IPS-18a (cell line): ENCODE measurements at regions not wholly inside any gene's neighbourhood (a gene's known extent, or its start where the extent isn't known, plus 50 kb on each side); places are given as distances from the start of the nearest gene placed in this dataset.

Experiments used
- H3K27ac ChIP-seq: one replicate; pipeline ENCODE4 v1.5.1; 2013; ENCODE audit warnings: low read length
- H3K27me3 ChIP-seq: one replicate; pipeline ENCODE4 v1.6.1; 2013; ENCODE audit warnings: mild to moderate bottlenecking, low read length; ENCODE audit not compliant: control insufficient read depth, insufficient read depth
- H3K36me3 ChIP-seq: one replicate; pipeline ENCODE4 v1.6.1; 2013; ENCODE audit warnings: low read depth, low read length; ENCODE audit not compliant: control insufficient read depth
- H3K4me1 ChIP-seq: one replicate; pipeline ENCODE4 v1.6.1; 2013; ENCODE audit warnings: low read depth, low read length; ENCODE audit not compliant: control insufficient read depth
- H3K4me3 ChIP-seq: one replicate; pipeline ENCODE4 v1.5.1; 2013; ENCODE audit warnings: low read length
- H3K9ac ChIP-seq: one replicate; pipeline ENCODE4 v1.6.1; 2013; ENCODE audit warnings: mild to moderate bottlenecking, low read length, moderate library complexity
- H3K9me3 ChIP-seq: one replicate; pipeline ENCODE4 v1.6.1; 2013; ENCODE audit warnings: low read depth, low read length; ENCODE audit not compliant: control insufficient read depth

DNA sequence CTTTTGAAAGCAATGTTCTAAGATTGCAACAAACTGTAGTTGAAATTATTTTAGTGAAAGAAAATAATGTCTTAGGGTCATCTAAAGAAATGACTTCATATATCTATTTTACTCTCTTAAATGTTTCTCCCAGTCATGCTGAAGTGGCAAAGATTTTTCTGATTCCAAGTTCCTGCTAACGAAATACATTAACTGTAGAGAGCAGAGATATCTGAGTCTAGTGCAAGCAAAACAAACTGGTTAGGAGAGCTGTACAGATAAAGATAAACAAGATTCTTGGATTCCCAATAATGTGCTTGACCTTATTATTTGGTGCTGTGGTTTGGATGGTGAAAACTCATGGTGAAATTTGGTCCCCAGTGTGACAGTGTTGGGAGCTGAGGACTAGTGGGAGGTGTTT lies 199.9 kb upstream of the PWP1 start:
- H3K9ac ChIP-seq = no peak overlapping the region

DNA sequence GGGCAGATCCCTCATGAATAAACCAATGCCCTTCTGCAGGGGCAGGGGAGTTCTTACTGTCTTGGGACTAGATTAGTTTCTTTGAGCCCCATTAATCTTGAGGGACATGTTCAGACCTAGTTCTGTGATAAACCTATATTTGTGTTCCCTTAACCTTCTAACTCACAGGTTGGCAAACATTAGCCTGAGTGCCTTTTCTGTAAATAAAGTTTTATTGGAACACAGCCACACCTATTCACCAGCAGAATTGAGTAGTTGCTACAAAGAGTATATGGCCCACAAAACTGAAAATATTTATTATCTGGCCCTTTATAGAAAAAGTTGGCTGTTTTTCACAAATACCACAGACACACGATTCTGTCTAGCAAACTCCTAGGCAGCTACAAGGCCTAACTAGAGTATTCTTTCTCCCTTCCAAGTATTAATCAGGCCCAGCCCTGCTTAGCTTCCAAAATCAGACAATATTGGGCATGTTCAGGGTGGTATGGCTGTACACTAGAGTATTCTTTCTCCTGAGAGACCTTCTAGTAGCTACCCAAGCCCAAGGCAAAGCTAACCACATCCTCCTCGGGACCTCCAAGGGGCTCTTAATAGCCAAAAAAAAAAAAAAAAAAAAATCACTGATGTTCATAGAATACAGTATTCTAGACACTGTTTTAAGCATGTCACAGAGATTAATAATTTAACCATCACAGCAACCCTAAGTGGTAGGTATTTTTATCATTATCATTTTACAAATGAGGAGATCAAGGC lies 199.3 kb upstream of the PWP1 start:
- Histone ChIP-seq H3K9me3 (no peaks in the 10 kb centered on the region), H3K36me3 (no peaks in the 10 kb centered on the region), H3K27ac (no peak overlapping the region), H3K9ac (no peak overlapping the region), H3K4me3 (no peak overlapping the region), H3K4me1 (no peaks in the 10 kb centered on the region), H3K27me3 (no peaks in the 10 kb centered on the region)

More for the DNA sequence above, 199.9 kb upstream of the PWP1 start:
- Histone ChIP-seq H3K27ac (no peak overlapping the region), H3K4me3 (no peak overlapping the region), H3K27me3 (no peaks in the 10 kb centered on the region), H3K4me1 (no peaks in the 10 kb centered on the region), H3K9me3 (no peaks in the 10 kb centered on the region), H3K36me3 (no peaks in the 10 kb centered on the region)

DNA sequence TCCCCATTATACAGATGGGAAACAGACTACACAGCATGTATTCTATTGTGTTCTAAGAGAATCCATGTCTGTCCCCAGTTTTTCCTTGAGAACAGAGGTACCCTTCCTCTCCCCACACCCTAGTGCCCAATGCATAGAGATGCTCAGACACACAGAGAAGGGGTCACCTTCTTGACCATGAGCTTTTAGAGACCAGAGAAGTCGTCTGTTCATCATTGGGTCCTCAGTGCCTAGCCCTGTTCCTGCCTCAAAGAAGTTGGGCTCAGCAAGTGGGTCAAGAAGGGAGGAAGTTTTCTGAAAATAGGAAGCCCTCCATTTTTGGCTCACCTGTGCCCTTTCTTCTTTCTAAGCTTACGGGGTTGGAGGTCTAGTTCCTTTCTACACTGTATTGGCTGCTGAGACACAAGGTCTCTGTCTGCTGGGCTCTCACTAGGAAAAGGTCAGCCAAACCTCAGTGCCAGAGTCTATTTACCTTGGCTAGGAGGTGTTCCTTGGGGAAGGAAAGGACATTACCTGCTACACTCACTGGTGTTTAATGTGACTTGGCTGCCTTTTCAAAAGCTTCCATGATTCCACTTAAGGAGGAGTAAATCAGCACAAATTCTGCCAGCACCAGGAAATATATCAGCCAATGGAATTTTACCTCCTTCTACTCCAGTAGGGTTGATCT lies 198.5 kb upstream of the PWP1 start:
- H3K27ac ChIP-seq = no peak overlapping the region

DNA sequence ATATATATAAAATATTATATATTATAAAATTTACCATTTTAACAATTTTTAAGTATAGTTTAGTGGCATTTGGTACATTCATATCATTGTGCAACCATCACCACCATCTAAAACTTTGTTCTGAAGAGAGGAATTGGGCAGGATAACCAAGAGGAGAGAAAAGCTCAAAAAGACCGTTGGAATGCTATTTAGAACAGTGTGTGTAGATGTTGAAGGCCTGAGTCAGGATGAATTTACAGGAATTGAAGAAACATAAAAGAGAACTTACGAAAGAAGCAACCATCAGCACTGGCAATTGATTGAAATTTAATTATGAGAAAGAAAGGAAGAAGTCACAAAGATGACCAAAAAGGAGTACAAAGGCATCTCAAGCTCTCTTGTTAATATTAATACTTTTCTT lies 196.9 kb upstream of the PWP1 start:
- H3K4me1 ChIP-seq = no peaks in the 10 kb centered on the region
- H3K9ac ChIP-seq = no peak overlapping the region
- H3K9me3 ChIP-seq = no peaks in the 10 kb centered on the region
- H3K36me3 ChIP-seq = no peaks in the 10 kb centered on the region
- no peak overlapping the region for H3K4me3 ChIP-seq
- H3K27me3 ChIP-seq = no peaks in the 10 kb centered on the region
- H3K27ac ChIP-seq = no peak overlapping the region

More for the DNA sequence above, 198.5 kb upstream of the PWP1 start:
- Histone ChIP-seq H3K36me3 (no peaks in the 10 kb centered on the region), H3K27me3 (no peaks in the 10 kb centered on the region), H3K9me3 (no peaks in the 10 kb centered on the region), H3K4me1 (no peaks in the 10 kb centered on the region), H3K4me3 (no peak overlapping the region), H3K9ac (no peak overlapping the region)

DNA sequence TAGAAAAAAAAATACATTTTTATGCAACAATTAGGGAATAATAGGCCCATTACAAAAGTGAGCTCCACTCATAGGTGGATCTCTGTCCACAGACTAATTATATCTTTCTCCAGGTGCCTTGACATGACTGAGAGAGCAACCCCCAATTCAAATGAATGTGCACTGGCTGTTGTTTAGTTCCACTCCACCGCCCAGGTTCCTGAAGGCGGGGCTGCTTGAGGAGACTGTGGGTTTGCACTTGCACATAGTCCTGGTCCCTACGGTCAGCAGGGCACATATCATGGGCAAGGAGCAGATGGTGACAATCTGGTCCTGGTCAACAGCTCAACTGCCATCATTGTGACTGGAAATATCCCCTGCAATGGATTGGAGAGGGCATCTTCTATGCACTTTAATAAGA lies 195.6 kb upstream of the PWP1 start:
- Histone ChIP-seq H3K9me3 (no peaks in the 10 kb centered on the region), H3K9ac (no peak overlapping the region), H3K36me3 (no peaks in the 10 kb centered on the region), H3K4me1 (no peaks in the 10 kb centered on the region), H3K4me3 (no peak overlapping the region), H3K27me3 (no peaks in the 10 kb centered on the region), H3K27ac (no peak overlapping the region)

DNA sequence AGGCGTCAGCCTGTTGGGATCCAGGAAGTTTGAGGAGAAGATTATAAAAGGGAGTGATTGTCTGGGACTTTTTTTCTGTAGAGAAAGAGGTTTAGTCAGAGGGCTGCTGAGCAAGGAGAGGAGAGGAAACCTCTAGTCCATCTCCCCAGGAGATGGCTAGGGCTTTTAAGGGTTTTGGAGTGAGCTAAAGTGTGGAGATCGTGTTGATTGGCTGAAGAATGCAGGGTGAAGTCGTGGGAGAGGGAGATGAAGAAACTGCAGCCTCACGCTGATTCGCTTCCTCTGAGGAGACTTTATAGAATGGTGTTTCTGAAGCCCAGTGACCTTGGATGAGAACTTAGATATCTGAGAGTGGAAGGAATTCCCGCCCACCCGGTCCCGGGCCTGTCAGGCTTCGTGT lies 193.7 kb upstream of the PWP1 start:
- Histone ChIP-seq H3K36me3 (no peaks in the 10 kb centered on the region), H3K27ac (no peak overlapping the region), H3K4me1 (no peaks in the 10 kb centered on the region), H3K4me3 (no peak overlapping the region), H3K9me3 (no peaks in the 10 kb centered on the region), H3K27me3 (no peaks in the 10 kb centered on the region), H3K9ac (no peak overlapping the region)

DNA sequence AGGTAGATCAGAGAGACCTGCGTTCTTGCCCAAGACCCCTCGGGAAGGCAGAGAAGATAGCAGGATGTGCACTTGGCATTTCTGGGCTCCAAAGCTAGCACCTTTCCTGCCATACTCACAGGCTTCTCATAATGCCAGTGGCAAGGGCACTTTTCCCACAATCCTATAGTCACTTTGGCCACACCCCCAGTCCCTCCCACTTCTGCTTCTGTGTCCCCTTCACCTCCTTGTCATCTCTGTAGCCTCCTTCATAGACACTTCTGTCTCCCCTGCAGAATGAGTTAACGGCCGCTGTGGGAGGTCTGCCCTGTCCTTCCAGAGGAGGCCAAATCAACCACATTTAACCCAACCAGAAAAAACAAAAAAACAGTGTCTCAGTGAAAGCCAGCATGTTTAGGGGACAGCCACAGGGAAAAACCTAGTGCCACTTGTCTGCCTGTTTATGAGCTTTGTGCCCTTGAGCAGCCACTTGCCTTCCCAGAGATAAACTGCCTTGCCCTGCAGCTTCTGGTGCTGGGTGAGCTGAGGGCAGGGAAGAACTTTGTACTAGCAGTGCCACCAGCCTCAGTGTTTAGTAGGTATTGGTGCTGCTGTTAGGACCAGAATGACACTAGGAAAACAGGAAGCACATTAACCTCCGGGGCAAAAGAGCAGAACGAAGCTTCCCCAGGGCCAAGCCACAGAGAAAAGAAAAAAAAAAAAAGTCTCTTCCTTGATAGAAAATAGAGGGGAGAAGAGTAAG lies 193.0 kb upstream of the PWP1 start:
- no peak overlapping the region for H3K4me3 ChIP-seq
- H3K36me3 ChIP-seq = no peaks in the 10 kb centered on the region
- no peak overlapping the region for H3K9ac ChIP-seq
- H3K27ac ChIP-seq = no peak overlapping the region
- no peaks in the 10 kb centered on the region for H3K9me3 ChIP-seq
- no peaks in the 10 kb centered on the region for H3K4me1 ChIP-seq
- H3K27me3 ChIP-seq = no peaks in the 10 kb centered on the region

DNA sequence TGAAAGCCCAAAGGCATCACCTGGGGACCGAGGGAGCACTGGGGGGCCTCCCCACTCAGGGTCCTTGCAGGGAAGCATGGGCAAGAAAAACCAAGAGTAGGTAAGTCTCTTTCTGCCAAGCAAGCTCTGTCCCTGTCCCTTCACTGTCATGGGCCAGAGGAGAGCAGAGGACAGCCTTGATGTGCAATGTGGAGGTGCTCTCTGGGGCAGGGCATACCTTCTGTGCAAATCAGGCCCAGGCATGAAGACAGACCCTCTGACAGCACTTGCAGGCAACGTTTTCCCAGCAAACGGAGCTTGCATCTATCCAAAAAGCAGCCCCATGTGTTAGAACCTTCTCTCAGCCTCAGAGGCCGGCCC lies 192.5 kb upstream of the PWP1 start:
- no peaks in the 10 kb centered on the region for H3K4me1 ChIP-seq

DNA sequence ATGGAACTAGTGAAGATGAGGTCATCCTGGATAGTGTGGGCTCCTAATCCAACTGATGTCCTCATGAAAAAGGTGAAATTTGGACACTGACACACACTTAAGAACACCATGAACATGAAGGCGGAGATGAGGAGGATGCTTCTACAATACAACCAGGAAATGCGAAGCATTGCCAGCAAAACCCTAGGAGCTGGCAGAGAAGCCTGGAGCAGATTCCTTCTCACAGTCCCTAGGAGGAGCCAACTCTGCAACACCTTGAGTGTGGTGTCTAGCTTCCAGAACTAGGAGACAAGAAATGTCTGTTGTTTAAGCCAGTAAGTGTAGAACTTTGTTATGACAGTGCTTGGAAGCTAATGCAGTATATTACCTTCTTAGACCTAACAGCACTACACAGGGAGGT lies 191.9 kb upstream of the PWP1 start:
- H3K27me3 ChIP-seq = no peaks in the 10 kb centered on the region
- no peaks in the 10 kb centered on the region for H3K4me1 ChIP-seq
- H3K27ac ChIP-seq = no peak overlapping the region
- no peaks in the 10 kb centered on the region for H3K9me3 ChIP-seq
- H3K4me3 ChIP-seq = no peak overlapping the region
- no peak overlapping the region for H3K9ac ChIP-seq
- no peaks in the 10 kb centered on the region for H3K36me3 ChIP-seq

More for the DNA sequence above, 192.5 kb upstream of the PWP1 start:
- Histone ChIP-seq H3K9ac (no peak overlapping the region), H3K27me3 (no peaks in the 10 kb centered on the region), H3K36me3 (no peaks in the 10 kb centered on the region), H3K9me3 (no peaks in the 10 kb centered on the region), H3K27ac (no peak overlapping the region), H3K4me3 (no peak overlapping the region)

DNA sequence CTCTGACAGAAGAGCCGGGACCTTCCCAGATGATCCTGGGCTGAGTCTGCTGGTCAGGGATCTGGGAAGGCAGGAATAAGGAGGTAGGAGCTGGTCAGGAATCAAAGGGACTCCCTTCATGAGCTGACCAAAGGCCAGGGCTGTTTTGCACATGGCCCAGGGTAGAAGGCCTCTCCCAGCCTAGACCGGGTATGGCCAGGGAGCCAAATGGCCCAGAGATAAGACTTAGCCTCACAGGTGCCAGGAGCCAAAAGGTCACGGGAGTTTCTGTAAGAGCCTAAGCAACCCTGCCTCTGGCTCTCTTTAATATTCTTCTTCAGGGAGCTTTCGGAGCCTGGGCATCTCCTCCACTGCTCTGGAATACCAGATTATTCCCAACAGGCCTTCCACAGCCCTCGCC lies 191.3 kb upstream of the PWP1 start:
- no peak overlapping the region for H3K27ac ChIP-seq
- H3K9me3 ChIP-seq = no peaks in the 10 kb centered on the region
- H3K4me3 ChIP-seq = no peak overlapping the region
- no peak overlapping the region for H3K9ac ChIP-seq
- no peaks in the 10 kb centered on the region for H3K4me1 ChIP-seq
- no peaks in the 10 kb centered on the region for H3K36me3 ChIP-seq
- H3K27me3 ChIP-seq = no peaks in the 10 kb centered on the region

DNA sequence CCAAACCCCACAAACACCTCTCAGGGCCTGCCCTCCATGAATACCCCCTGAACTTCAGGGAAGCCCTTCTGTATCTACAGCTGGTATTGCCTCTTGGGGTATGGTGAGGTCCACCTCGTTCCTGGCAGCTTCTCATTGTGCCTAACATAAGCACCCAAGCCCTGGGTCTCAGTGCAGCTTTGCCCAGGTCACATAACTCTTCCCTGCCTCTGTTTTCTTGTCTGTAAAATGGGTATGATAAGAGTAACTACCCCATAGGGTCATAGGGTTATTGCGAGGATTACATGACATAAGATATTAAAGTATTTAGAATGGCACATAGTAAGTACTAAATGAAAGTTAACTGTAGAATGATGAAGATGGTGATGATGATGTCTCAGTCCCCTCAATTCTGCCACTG lies 190.0 kb upstream of the PWP1 start:
- H3K4me3 ChIP-seq = no peak overlapping the region
- no peaks in the 10 kb centered on the region for H3K27me3 ChIP-seq
- no peak overlapping the region for H3K9ac ChIP-seq
- H3K27ac ChIP-seq = no peak overlapping the region
- H3K4me1 ChIP-seq = no peaks in the 10 kb centered on the region
- no peaks in the 10 kb centered on the region for H3K36me3 ChIP-seq
- H3K9me3 ChIP-seq = no peaks in the 10 kb centered on the region
